Esophagus muscularis mucosa (tissue), 3 donors: ENCODE measurements at regions not wholly inside any gene's neighbourhood (a gene's known extent, or its start where the extent isn't known, plus 50 kb on each side); places are given as distances from the start of the nearest gene placed in this dataset.

Experiments used
- CTCF ChIP-seq, 3 experiments: fragments of 200-600 bp in 2 of 3; fragments of 450-650 bp in 1 of 3; sonication (generic) in 2 of 3; IDR thresholded peaks; one replicate each; pipeline ENCODE4 v1.5.1; 2017 to 2019; ENCODE audit warnings: antibody characterized with exemption in 3 of 3, mild to moderate bottlenecking in 2 of 3, moderate library complexity in 1 of 3
- EP300 ChIP-seq: sonication (generic); formaldehyde crosslinking; IDR thresholded peaks from one replicate; pipeline ENCODE4 v1.6.1; 2017; ENCODE audit warnings: antibody characterized with exemption

- TF ChIP-seq CTCF (IDR thresholded peaks at IDR 0.05) (no peak), EP300 (no peak)
Measured at GRCh38 chrX:95889279-95889678, 795.4 kb upstream of the DIAPH2 start.
